PC-9 (cell line): ENCODE measurements at regions not wholly inside any gene's neighbourhood (a gene's known extent, or its start where the extent isn't known, plus 50 kb on each side); places are given as distances from the start of the nearest gene placed in this dataset.

Source experiments
- EZH2 ChIP-seq: fragments of 200-600 bp; sonication (generic); IDR thresholded peaks from 2 replicates; pipeline ENCODE4 v1.8.0; 2017; ENCODE audit warnings: antibody characterized with exemption, low read depth
- TF ChIP-seq, protein P1 (sequence below): fragments of 200-600 bp; sonication (generic); conservative IDR thresholded peaks from 2 replicates; pipeline ENCODE4 v1.6.1; 2017; ENCODE audit warnings: mixed run types, antibody characterized with exemption, mild to moderate bottlenecking, moderate library complexity

DNA sequence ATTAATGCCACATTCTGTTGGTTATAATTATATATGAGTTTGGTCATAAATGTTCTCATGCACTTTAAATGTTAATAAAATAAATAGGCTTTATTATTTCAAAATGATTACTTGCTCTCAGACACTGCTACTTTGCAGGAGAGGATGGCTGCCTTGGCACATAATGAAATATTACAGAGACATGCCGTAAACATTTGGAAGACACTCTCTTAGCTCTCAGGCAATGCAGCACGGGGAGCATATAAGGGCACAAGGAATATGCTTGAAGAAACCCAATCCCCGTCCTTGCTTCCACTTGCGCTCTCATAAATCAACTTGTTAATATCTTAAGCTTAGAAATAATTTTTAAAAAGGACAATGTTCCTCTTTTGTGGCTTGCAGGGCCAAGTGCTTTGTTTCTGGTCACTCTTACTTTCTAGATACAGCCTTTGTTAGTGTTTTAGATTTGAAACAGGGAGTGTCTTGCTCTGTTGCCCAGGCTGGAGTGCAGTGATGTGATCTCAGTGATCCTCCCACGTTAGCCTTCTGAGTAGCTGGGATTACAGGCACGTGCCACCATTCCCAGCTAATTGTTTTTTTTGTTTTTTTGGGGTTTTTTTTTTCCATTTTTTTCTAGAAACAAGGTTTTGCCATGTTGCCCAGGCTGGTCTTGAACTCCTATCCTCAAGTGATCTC, 445.0 kb downstream of the SPRY1 start:
- TF ChIP-seq, protein P1, sequence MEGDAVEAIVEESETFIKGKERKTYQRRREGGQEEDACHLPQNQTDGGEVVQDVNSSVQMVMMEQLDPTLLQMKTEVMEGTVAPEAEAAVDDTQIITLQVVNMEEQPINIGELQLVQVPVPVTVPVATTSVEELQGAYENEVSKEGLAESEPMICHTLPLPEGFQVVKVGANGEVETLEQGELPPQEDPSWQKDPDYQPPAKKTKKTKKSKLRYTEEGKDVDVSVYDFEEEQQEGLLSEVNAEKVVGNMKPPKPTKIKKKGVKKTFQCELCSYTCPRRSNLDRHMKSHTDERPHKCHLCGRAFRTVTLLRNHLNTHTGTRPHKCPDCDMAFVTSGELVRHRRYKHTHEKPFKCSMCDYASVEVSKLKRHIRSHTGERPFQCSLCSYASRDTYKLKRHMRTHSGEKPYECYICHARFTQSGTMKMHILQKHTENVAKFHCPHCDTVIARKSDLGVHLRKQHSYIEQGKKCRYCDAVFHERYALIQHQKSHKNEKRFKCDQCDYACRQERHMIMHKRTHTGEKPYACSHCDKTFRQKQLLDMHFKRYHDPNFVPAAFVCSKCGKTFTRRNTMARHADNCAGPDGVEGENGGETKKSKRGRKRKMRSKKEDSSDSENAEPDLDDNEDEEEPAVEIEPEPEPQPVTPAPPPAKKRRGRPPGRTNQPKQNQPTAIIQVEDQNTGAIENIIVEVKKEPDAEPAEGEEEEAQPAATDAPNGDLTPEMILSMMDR: no peak
- TF ChIP-seq EZH2: no peak
